GM18858 (cell line): ENCODE measurements at regions not wholly inside any gene's neighbourhood (a gene's known extent, or its start where the extent isn't known, plus 50 kb on each side); places are given as distances from the start of the nearest gene placed in this dataset.

Source experiments
- ATAC-seq: cut with Tn5 transposase; IDR thresholded peaks from one replicate; pipeline ENCODE4 v1.9.1; 2021; ENCODE audit not compliant: unreplicated experiment

DNA sequence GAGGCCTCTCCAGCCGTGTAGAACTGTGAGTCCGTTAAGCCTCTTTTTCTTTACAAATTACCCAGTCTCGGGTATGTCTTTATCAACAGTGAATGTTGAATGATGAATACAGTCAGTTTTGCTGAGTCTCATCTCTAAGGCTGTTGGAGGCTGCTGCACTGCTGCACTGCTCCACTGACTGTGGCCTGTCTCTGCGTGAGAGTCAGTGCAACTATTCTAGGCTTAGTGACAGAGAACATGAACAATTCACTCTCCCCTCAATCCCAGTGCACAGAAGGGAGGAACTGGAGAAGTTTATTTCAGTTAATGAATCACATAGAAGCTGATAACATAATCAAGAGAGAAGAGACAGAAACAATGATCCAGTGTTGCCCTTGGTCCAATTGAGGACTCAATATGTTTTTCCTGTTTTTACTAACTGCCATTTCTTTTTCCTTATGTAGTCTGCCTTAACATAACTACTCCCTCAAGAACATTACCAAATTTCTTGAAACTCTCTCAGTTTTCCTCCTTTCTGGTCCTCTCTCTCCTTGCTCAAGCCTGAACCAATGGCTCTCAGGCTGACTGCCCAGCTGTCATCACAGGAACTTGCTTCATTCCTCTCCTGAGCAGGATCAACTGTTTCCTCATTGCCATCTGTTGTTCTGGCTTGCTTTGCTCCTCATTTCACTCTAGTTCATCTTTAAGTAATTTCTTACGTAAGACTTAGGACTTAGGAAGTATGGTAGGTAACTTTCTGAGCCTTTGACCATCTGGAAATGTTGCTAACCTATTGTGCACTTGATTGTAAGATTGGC is 483.2 kb downstream of the METTL4 start:
- ATAC-seq, result no peak

DNA sequence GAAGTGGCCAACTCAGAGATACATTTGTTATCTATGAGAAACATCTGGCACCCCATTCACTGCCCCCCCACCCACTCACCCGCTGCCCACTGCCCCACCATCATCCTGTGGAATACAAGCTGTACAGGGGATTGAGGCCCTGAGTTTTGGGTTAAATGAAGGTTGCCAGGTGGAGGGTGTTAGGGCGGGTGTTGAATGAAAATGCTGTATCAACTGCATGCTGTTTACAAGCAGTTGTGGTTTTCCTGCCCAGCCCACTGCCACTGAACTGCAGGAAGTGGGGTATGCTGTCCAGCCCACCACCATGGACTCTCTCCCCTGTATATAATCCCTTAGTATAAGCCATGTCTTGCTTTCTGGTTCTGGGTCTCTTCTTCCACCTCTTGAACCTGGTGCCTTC is 481.9 kb downstream of the METTL4 start:
- no peak for ATAC-seq

DNA sequence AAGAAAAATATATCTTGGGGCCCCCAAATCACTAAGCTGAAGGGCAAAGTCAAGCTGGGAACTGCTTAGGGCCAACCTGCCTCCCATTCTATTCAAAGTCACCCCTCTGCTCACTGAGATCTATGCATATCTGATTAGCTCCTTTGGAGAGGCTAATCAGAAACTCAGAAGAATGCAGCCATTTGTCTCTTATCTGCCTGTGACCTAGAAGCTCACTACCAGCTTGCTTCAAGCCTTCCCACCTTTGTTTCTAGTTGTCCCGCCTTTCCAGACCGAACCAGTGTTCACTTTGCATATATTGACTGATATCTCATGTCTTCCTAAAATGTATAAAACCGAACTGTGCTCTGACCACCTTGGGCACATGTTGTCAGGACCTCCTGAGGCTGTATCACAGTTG is 479.4 kb downstream of the METTL4 start:
- ATAC-seq, result no peak

DNA sequence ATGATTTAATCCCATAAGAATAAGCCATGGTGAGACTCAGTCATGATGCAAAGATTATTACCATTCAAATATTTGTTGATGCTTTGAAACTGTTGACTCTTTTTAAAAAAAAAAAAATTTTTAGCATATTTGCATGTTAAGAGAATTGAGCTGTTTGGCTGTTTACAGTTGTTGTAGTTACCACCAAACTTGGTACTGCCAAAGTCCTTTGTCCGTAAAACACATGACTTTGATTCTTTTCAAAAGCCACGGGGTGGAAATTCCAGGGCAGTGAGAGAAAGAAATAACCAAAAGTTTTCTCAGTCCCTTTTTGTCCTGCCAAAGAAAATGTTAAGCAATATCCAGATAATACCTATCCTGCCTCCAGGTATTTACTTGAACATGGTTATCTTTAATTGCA is 474.8 kb downstream of the METTL4 start:
- no peak for ATAC-seq

DNA sequence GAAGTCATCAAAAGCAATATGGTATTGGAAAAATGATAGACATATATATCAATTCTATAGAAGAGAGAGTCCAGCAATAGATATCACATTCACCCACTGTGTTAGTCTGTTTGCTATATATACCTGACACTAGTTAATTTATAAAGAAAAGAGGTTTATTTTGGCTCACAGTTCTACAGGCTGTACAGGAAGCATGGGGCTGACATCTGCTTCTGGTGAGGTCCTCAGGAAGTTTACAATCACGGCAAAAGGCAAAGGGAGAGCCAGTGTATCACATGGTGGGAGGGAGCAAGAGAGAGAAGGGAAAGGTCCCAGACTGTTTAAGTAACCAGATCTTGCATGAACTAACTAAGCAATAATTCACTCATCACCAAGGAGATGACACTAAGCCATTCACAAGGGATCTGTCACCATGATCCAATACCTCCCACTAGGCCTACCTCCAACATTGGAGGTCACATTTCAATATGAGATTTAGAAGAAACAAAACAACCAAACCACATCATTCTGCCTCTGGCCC is 470.6 kb downstream of the METTL4 start:
- ATAC-seq, result no peak

DNA sequence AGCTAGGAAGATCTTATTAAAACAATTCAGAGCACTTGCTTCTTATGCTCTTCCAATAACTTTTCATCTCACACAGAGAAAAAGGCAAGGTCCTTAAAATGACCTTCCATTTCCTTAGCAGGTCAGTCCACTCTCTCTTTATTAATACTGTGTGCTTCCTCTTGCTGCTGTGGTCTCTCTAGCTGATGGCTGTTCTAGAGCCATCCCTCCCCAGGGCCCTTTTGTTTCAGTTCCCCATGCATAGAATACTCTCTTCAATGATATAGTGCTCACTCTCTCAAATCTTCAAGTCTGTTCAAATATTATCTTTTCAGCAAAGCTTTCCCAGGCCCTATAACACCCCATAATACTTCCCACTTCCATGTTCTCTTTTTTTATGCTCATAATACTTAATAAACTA is 469.3 kb downstream of the METTL4 start:
- peak; percentile 70 for ATAC-seq

DNA sequence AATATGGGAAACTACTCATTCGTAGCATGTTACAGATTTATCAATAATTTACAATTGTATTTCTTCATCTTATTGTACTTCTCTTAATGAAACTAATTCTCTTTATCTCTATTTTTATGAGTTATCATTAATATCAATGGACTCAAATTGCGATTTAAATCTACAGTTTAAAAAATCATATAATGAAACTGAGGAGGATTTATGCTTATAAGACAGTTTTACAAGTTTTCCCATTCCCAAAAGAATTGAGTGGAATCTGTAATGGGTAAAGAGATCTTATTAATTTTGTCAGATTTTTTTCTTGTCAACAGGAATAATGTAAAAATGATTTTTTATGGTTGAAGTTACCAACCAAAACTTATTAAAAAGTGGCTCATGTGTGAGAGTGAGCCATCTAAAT is 468.0 kb downstream of the METTL4 start:
- ATAC-seq, result no peak

DNA sequence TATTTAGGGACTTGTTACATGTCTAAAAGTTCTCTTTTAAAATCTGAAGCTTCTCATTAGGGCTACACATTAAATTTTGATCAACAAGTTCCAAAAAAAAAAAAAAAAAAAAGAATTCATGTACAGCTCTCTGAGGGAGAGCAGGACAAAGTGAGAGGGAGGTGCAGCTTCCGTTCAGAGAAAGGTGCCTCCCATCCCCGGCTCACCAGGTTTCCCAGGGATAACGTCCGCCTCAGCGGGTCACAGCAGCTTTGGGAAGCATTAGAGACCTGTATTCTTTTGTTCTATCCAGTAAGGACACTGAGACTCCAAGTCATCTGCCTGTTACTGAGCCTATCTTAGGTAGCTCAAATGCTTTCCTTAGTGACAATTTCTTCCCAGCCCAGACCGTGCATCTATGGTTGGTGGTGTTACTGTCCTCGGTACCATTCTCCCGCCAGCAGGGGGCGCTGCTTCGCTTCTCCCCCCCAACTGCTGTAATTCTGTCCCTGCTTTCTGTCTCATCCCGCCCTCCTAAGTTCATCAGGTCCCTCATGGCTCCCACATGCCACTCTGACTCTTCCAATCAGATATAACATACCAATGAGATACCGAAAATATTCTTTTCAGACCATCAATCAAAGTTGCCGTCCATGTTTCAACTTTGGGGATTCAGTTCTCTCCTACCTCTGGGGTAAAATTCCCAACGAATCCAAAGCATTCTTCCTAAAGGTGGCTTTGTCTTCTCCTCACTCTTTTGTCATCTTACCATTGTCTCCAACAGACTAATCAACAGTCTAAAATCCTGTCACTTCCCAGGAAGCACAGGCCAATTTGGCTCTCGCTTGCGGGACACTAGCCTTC is 466.5 kb downstream of the METTL4 start:
- peak; percentile 76 for ATAC-seq

DNA sequence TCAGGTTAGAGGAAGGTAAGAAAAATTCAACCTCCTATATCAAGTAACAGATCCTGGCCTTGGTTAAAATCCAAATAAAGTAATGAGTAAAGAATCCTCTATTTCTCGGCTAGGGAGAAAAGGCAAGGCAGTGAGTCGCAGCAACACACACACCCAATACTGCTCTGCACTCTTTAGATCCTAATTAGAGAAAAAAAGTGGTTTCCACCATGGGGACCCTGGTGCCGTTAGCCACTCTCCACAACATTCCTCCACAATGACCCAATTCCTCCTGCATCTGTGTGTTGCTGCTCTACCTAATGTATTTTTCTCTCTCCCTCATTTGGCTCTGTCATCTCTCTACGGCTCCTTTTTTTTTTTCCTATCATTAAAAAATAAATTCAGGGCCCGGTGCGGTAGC is 462.7 kb downstream of the METTL4 start:
- ATAC-seq, result no peak

DNA sequence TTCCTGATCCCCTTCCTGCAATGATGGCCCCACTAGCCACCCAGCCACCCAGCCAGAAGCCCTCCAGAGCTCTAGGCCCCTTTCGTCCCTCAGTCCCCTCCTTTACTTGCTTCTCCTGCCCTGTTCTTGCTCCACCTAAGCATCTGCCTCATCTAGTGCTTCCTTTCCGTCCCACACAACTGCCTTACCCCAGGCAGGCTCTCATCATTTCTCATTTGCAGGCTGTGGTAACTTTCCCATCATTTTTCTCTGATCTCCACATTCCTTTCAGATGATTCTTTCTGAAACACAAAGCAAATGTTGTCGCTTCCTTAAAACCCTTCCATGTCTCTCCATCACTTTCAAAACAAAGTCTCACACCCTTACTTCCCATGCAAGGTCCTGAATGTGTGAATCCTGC is 459.8 kb downstream of the METTL4 start:
- no peak for ATAC-seq

DNA sequence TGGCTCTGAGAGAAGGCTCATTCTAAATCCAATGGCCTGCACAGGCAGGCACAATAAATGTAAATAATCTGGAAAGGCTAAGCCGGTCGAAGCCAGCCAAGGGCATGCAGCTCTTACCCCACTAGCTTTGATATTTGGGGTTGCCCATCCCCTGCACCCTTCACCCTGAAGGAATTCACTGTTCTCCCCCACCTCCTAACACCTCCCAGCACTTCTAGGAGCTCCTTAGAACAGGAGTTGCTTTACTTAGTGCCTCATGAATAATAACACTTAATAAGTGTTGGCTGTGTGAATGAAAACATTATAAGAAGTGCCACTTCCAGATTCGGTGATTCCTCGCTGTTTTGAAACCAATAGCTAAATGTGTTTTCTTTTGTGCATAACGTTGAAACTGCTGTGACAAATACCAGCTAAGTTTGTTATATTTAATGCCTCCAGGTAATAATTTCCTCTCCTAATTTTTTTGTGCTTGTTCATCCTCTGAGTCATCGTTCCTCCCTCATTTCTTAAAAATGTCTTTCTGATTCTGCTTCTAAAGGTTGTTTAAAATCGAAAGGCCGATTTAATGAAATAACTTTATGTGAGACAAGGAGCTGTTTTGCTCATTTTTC is 458.8 kb downstream of the METTL4 start:
- no peak for ATAC-seq

DNA sequence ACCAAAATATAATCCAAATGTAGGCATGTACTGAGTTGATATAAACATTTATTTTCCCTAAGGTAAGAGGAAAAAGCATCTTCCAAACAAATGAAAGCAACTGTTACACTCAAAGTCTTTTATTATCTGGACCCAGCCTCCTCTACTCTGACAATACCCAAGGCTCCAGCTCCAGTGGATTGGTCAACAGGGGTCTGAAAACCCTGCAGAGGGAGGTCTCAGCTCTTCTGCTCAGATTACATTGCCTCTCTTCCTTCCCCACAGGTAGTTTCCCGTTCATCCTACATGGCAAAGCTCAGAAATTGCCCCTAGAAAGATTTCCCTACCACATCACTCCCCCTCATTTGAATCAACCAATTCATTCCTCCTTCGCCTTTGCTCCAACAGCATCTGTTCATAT is 457.0 kb downstream of the METTL4 start:
- no peak for ATAC-seq

DNA sequence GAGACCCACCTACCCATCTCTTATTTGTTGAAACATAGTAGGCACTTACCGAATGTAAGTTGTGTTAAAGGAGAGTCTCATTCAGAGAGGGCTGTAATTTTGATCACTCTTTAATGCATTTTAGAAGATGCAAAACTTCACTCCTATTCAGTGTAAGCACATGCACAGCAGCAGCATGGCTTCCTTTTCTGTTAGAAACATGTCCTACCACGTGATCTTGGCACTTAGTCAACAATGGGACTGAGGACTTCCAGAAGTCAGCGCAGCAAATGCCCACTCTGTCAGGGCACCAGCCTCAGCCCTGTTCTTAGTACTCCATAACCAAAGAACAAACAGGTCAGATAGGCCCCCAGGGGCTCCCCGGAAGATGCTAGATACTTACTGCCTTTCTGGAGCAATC is 456.5 kb downstream of the METTL4 start:
- ATAC-seq, result no peak

DNA sequence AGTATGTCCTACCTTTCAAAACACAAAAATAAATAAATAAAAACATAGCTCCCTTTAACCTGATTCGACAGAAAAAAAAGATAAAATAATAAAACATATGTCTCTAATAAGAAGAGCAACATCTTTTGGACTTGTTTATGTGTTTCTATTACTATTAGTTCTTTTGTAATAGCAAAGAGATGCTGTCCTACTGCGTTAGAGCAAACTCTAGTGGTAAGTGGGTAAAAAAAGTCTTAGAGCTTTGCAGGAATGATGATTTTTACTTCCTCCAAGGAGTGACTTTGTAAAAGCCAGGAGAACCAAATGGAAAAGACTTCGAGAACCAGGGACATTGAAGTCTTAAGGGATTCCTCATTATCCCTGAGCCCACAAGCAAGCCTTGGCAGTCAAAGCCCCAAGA is 450.1 kb downstream of the METTL4 start:
- no peak for ATAC-seq

DNA sequence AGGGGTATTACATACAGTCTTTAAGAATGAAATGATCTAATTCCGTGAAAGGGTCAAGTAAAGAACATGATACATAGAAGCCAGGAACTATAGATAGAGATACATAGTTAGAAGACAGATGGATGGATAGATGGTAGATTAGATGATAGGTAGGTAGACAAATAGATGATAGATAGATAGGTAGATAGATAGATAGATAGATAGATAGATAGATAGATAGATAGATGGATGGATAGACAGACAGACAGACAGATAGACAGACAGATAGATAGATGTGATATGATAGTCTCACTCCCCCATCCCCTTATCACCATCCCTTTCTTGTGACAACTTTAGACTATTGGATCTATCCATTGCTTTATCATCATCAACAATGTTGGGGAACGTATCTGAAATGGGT is 448.2 kb downstream of the METTL4 start:
- ATAC-seq, result no peak

DNA sequence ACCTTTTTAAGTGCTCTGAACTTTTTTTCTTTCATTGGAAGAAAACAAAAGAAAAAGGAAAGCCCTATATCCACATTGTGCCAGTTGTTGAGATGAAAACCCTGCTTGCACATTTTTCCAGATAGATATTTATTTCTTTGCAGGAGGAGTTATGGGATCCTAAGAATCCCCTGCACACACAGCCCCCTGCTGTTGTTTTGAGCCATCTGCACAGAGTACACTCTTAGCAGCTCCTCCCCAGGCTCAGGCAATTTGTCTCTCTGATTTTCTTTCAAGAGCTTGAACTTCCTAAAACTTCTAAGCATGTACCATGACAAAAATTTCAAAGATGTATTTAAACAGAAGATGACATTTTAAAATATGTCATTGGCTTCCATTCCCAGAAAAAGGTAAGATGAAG is 436.9 kb downstream of the METTL4 start:
- ATAC-seq, result no peak

DNA sequence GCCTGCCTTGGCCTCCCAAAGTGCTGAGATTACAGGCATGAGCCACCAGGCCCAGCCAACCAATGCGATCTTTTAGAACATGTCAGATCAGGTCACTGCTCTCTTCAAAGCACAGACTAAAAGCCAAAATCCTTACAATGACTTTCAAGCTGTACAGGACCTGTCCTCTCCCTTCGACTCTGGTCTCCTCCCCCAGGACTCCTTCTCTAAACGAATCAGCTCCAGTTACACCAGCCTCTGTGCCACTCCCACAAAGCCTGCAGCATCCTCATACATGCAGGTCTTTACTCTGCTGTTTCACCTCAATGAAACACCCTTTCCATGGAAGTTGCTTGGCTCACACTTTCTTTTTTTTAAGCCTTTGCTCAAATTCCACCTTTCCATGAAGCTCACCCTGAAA is 436.0 kb downstream of the METTL4 start:
- no peak for ATAC-seq

DNA sequence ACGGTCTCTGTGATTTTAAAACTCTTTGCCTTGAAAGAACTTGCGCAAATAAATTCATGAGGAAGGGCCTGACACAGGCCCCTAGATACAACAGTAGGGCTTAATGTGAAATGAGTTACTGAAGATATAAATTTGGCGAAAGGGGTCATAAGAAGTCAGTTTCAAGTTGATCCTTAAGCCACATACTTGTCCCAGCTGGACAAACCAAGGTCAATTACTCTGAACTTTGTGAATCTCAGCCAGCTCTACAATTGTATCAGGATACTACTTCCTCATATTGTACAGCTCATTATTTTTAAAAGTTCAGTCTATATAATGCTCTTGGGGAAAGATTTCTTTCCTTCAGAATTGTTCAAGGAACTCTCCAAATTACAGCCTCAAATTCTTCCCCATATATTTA is 432.8 kb downstream of the METTL4 start:
- no peak for ATAC-seq

DNA sequence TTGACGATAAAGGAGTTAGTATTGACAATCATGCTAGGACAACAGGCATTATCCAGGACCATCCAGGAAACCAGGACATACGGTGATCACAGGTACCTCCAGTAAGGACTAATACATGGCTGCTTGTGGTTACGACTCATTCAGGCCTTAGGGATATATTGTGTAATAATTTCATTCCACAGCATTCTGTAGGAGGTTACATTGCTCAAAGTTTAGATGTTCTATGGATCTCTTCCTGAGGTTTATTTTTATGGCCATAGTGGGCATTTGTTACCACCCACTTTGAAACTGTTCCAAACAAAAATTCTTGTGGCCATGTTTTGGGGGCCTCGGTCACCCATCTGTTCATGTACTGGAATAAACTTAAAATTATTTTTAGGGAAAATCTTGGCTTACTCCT is 431.6 kb downstream of the METTL4 start:
- ATAC-seq, result no peak

DNA sequence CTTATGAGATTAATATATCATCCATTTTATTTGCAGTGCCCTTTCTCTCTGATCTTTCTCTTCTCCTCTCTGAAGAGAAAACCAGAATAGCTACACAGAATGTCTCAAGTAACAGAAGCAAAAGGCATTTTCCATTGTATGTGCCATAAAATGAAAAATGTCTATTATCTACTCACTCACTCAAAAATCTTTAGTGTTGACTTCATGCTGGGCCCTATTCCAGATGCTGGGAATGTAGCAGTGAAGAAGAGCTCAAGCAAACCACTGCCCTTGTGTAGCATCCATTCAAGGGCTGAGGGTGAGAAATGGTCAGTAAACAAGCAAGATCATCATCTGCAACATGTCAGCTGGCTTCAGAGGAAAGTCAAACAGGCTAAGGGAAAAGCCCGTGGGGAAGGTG is 427.7 kb downstream of the METTL4 start:
- ATAC-seq, result no peak

DNA sequence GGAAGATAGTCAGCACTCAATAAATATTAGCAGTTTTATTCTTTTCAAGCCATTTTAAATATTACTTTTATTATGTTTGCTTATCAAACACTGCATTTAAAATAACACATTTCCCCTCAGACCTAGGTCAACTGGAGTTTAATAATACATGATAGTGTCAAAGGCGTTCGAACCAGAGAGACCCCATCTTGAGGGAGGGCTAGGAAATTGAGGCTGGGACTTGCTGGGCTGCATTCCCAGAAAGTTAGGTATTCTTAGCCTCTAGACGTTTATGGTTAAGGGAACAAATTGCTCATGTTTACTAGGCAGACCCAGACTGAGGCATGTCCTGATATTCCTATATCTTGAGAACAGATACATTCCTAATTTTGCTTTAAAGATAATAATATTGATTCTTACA is 426.5 kb downstream of the METTL4 start:
- ATAC-seq, result no peak

DNA sequence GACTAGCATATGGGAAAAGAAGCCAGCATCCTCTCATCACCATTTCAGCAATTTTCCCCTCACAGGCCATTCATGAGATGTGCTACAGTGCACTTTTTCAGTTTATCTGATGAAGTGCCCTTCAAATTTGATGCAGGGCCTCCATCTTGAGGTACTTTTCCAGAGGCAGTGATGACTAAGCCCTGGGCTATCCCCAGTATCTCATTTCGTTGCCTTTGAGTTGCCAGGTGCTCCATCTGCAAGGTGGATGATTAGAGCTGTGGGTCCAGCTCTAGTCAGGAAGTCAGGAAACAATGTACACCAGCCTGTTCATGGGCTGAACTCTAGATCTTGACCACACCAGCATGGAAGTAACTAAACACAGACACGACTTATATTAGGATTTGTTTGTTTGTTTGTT is 425.2 kb downstream of the METTL4 start:
- ATAC-seq, result no peak
